ENCODE measurements at regions not wholly inside any gene's neighbourhood (a gene's known extent, or its start where the extent isn't known, plus 50 kb on each side); places are given as distances from the start of the nearest gene placed in this dataset.

- intact Hi-C loops (cut with micrococcal nuclease) = no loop called here
- TF ChIP-seq CTCF (IDR thresholded peaks at IDR 0.05; ENCODE audit: borderline replicate concordance) = no peak
- H3K36me3 ChIP-seq = no peaks in the 10 kb centered on the region
- H3K4me3 ChIP-seq = no peak overlapping the region
- DNase-seq = no peak
- H3K4me1 ChIP-seq = no peaks in the 10 kb centered on the region
- H3K27me3 ChIP-seq (ENCODE audit: low read depth) = no peaks in the 10 kb centered on the region
- no peaks in the 10 kb centered on the region for H3K9me3 ChIP-seq (replicated peaks)
- no peak overlapping the region for H3K27ac ChIP-seq (replicated peaks)
Observed at GRCh38 chr5:158133369-158133768, 274.4 kb upstream of the CLINT1 start.

- no peak for DNase-seq
- no peak for TF ChIP-seq CTCF (IDR thresholded peaks at IDR 0.05; ENCODE audit: borderline replicate concordance)
- H3K27ac ChIP-seq (replicated peaks) = no peak overlapping the region
- no peaks in the 10 kb centered on the region for H3K4me1 ChIP-seq
- H3K27me3 ChIP-seq (ENCODE audit: low read depth) = peaks cover 7% of the 10 kb centered on the region
- H3K4me3 ChIP-seq = no peak overlapping the region
- no peaks in the 10 kb centered on the region for H3K9me3 ChIP-seq (replicated peaks)
- intact Hi-C loops (cut with micrococcal nuclease) = no loop called here
- H3K36me3 ChIP-seq = no peaks in the 10 kb centered on the region
Observed at GRCh38 chr5:158127536-158127935, 268.6 kb upstream of the CLINT1 start.

GRCh38 chr5:158126442-158127405 lies 267.8 kb upstream of the CLINT1 start:
- Histone ChIP-seq H3K27ac (replicated peaks) (no peak overlapping the region), H3K27me3 (ENCODE audit: low read depth) (peaks cover 7% of the 10 kb centered on the region), H3K4me1 (no peaks in the 10 kb centered on the region), H3K36me3 (no peaks in the 10 kb centered on the region), H3K9me3 (replicated peaks) (no peaks in the 10 kb centered on the region), H3K4me3 (no peak overlapping the region)
- no peak for DNase-seq
- no peak for TF ChIP-seq CTCF (IDR thresholded peaks at IDR 0.05; ENCODE audit: borderline replicate concordance)
- intact Hi-C loops (cut with micrococcal nuclease) = no loop called here

- no peak overlapping the region for H3K27ac ChIP-seq (replicated peaks)
- no peak overlapping the region for H3K4me3 ChIP-seq
- no peaks in the 10 kb centered on the region for H3K9me3 ChIP-seq (replicated peaks)
- no peak for DNase-seq
- no peaks in the 10 kb centered on the region for H3K4me1 ChIP-seq
- H3K36me3 ChIP-seq = no peaks in the 10 kb centered on the region
- TF ChIP-seq CTCF (IDR thresholded peaks at IDR 0.05; ENCODE audit: borderline replicate concordance) = no peak
- peaks cover 11% of the 10 kb centered on the region for H3K27me3 ChIP-seq (ENCODE audit: low read depth)
- intact Hi-C loops (cut with micrococcal nuclease) = no loop called here
Observed at GRCh38 chr5:158124606-158125316, 265.8 kb upstream of the CLINT1 start.

GRCh38 chr5:158123595-158123994 lies 264.6 kb upstream of the CLINT1 start:
- Histone ChIP-seq H3K4me1 (no peaks in the 10 kb centered on the region), H3K27ac (replicated peaks) (no peak overlapping the region), H3K4me3 (no peak overlapping the region), H3K36me3 (no peaks in the 10 kb centered on the region), H3K27me3 (ENCODE audit: low read depth) (peaks cover 19% of the 10 kb centered on the region), H3K9me3 (replicated peaks) (no peaks in the 10 kb centered on the region)
- no peak for TF ChIP-seq CTCF (IDR thresholded peaks at IDR 0.05; ENCODE audit: borderline replicate concordance)
- no peak for DNase-seq
- intact Hi-C loops (cut with micrococcal nuclease) = no loop called here

All from left ventricle myocardium inferior (tissue), 1 donor.